GM18873 (cell line): ENCODE measurements at regions not wholly inside any gene's neighbourhood (a gene's known extent, or its start where the extent isn't known, plus 50 kb on each side); places are given as distances from the start of the nearest gene placed in this dataset.

Source experiments
- ATAC-seq: cut with Tn5 transposase; IDR thresholded peaks from one replicate; pipeline ENCODE4 v1.9.1; 2021; ENCODE audit warnings: mild to moderate bottlenecking, moderate library complexity, moderate number of reproducible peaks; ENCODE audit not compliant: unreplicated experiment, low FRiP score

DNA sequence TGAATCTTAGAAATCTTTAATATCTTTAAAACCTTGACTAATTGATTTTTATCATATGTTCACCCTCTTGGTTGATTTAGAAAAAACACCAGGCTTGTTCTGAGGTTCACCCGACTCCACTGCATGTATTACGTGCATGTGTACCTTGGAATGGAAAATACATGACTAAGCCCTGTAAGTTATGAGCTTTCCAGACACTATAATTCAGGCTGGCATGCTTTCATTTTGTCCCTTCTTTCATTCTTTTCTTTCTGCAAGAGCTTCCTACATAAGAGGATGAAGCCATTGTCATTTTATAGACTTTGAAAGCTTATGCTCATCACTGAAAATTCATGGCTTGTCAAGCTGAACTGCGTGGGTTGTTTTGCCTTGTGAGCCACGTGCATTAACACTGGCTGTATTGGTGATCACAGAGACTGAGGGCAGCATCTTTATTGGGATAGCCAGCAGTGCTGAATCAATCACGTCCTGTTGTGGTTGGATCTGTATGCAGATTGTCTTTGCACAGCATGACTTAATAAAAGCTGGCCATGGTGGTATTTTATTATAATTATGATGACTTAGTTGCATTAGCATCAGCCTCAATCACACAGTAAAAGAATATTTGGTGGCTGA, 141.9 kb downstream of the SLIT2 start:
- no peak for ATAC-seq

GRCh38 chr4:20394512-20394911, 142.8 kb downstream of the SLIT2 start:
- ATAC-seq: no peak

GRCh38 chr4:20395160-20395773, 143.6 kb downstream of the SLIT2 start:
- no peak for ATAC-seq

DNA sequence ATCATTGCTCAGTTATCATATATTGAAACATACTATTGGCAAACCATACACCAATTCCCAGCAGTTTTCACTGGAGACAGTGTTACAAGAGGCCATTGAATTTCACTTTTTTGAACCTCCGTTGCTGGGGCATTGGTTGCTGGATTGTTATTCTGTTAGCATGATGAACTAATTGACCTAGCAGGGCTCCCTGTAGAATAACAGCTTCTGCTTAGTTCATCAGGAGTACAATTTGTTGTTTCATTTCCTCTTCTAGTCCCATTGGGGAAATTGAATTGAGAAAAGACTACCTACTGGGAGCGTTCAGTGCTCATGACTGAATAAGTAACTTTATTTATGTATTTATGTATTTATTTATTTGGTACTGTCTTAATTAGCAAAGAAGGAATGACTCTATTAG, 151.6 kb downstream of the SLIT2 start:
- ATAC-seq: no peak

DNA sequence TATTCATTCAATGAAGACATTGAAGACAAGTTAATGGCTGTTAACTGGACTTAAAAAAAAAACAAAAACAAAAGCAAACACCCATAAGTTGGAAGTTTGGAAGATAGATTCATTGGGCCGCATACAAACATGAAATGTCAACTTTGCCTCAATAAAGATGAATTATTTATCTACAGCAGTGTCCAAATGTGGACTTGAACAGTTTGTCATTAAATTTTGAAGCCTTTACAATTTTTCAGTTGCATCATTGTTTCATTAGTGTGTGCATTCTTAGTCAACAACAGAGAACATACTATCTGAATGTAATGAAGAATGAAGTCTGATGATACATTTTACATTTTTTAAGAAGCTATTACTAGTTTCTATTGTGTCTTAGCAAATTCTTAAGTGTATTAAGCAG, 152.1 kb downstream of the SLIT2 start:
- ATAC-seq: no peak

DNA sequence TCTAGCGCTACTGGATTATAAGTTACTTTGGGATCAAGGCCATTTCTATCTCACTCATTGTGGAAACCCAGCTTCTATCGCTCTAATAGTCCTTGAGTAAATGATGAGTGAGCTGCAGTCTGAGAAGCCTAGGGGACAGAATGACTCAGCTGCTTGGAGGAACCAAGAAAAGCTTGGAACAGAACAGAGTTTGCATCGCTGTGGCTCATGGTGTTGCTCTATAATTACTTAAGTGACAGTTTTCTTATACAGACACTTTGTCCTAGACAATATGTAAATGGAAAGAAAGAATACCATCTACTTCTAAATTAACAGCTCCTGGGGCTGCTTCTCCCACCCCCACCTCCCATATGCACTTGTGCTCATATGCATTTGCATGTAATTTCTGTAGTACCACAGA, 156.9 kb downstream of the SLIT2 start:
- no peak for ATAC-seq

- ATAC-seq: no peak
Observed at GRCh38 chr4:20412072-20412471, 160.4 kb downstream of the SLIT2 start.

- no peak for ATAC-seq
Observed at GRCh38 chr4:20416800-20417199, 165.1 kb downstream of the SLIT2 start.

- peak; percentile 97 for ATAC-seq
Observed at GRCh38 chr4:20418861-20419451, 167.3 kb downstream of the SLIT2 start.

GRCh38 chr4:20420916-20421602, 169.4 kb downstream of the SLIT2 start:
- ATAC-seq: no peak

DNA sequence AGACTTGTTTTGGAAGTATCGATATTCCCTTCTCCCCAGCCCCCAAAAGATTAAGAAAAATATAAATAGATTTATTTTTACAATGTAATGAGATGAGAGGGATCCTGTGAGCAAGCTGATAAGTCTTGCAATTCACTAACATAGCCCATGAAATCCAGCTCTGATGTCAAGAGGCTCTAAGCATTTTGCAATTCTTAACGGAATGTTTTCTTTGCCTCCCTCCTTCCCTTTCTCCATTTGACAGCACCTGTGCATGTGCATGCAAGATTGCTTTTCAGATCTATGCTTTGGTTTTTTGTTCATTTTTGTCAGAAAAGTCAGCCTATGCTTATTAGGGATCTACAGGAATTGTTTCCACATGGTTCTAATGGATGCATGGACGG, 169.9 kb downstream of the SLIT2 start:
- ATAC-seq: no peak

GRCh38 chr4:20422398-20422797, 170.7 kb downstream of the SLIT2 start:
- ATAC-seq: peak; percentile 51

DNA sequence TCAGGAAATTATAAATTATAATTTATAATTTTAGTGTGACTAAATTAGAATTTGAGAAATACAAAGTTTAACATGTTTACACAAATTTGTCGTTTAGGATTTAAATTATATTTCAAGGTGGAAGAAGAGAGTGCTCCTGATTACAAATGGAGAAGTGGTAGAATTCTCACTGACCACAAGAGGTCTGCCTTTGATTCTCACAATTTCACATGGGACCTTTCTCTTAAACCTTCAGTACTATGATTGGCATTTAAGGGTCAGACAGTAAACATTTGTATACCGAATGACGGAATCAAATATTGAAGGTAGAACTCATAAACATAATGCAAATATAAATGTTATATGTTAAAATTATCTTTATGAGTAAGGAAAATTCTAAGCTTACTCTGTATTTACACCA, 171.7 kb downstream of the SLIT2 start:
- no peak for ATAC-seq

- ATAC-seq: no peak
Observed at GRCh38 chr4:20426028-20426427, 174.3 kb downstream of the SLIT2 start.

GRCh38 chr4:20428436-20429160, 176.9 kb downstream of the SLIT2 start:
- no peak for ATAC-seq

DNA sequence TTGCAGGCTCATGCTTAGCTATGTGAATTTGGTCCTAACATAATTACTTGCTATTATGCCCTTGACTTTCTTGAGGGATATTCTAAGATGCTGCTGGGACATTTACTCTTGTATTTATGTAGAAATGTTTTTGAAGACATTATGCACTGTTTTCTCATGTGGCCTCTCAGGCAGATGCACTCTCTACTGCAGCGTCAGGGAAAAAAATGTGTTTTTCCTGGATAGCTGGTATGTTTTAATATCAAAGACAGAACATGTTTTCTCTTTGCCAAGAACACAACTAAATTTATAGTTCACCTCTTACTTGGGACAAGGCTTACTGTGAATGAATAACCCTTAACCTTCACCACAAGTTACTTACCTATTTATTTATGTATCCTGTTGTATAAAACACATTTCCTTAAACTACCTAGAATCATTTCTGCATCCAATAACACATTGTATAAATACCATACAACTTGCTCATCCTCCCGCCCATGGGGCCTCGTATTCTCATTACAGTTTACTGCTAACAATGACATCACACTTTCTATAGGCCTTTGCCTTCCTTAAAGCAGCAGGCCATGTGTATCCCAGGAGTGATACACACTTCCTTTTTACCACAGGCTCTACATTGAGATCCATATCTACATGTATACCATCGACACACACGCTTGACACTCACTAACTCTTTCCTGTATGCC, 178.7 kb downstream of the SLIT2 start:
- no peak for ATAC-seq

DNA sequence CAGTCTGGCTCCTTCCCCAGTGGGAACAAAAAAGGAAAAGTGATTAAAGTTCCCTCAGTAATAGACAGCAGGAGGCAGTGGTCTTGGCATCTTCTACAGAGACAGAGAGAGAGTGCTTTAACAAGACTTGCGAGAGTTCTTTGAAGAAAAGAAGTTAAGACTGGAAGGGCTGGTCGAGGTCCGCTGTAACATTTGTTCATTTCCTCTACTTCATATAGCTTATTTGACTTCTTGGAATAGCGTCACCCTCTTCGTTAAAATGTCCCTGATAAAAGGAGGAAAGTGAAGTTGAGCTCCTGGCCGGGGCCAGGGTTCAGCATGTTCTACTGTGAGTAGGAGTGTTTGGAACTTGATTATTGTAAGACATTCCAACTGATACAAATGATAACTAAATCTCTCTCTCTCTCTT, 179.8 kb downstream of the SLIT2 start:
- ATAC-seq: no peak

- no peak for ATAC-seq
Observed at GRCh38 chr4:20432088-20432487, 180.4 kb downstream of the SLIT2 start.

- no peak for ATAC-seq
Observed at GRCh38 chr4:20433097-20433705, 181.5 kb downstream of the SLIT2 start.

GRCh38 chr4:20440170-20440569, 188.5 kb downstream of the SLIT2 start:
- ATAC-seq: no peak
